GM12865 (cell line): ENCODE measurements at regions not wholly inside any gene's neighbourhood (a gene's known extent, or its start where the extent isn't known, plus 50 kb on each side); places are given as distances from the start of the nearest gene placed in this dataset.

ENCODE experiments used
- DNase-seq: peaks from one replicate; pipeline ENCODE4 v3.0.0; 2010; ENCODE audit warnings: low read depth
- H3K4me3 ChIP-seq: 2 replicates; pipeline ENCODE4 v1.5.1; 2011; ENCODE audit warnings: mild to moderate bottlenecking, low read depth, low read length, control low read depth
- CTCF ChIP-seq: IDR thresholded peaks from 2 replicates; pipeline ENCODE4 v1.5.1; 2011; ENCODE audit warnings: low read length, control low read depth, low read depth, inconsistent platforms; ENCODE audit not compliant: insufficient read depth; ENCODE audit errors: missing control alignments

- no peak overlapping the region for H3K4me3 ChIP-seq
- DNase-seq: no peak
- TF ChIP-seq CTCF: no peak
These were observed 422.2 kb downstream of the ZNF385D start for GRCh38 chr3:21328711-21329390.

GRCh38 chr3:21326704-21327475 lies 424.1 kb downstream of the ZNF385D start:
- no peak overlapping the region for H3K4me3 ChIP-seq
- no peak for DNase-seq
- TF ChIP-seq CTCF: no peak

- H3K4me3 ChIP-seq: no peak overlapping the region
- no peak for DNase-seq
- no peak for TF ChIP-seq CTCF
These were observed 436.3 kb downstream of the ZNF385D start for GRCh38 chr3:21314688-21315087.

DNA sequence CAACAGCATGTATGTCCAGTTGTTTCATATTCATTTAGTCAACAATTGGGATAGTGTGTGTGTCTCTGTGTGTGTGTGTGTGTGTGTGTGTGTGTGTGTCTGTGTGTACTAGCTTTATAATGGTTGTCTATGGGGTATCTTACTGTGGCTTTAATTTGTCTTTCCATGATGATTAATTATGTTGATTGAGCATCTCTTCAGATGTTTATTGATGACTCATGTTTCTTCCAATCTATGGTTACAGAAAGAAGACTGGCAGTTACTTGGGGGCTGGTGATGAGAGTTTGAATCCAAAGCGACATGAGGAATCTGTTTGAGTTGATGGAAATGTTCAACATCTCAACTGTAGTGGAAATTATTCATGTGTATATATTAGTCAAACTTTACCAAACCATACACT lies 440.1 kb downstream of the ZNF385D start:
- no peak for DNase-seq
- no peak for TF ChIP-seq CTCF
- no peak overlapping the region for H3K4me3 ChIP-seq

- no peak for DNase-seq
- H3K4me3 ChIP-seq: no peak overlapping the region
- TF ChIP-seq CTCF: no peak
These were observed 440.8 kb downstream of the ZNF385D start for GRCh38 chr3:21310161-21310560.

- H3K4me3 ChIP-seq: no peak overlapping the region
- no peak for TF ChIP-seq CTCF
- no peak for DNase-seq
These were observed 453.7 kb downstream of the ZNF385D start for GRCh38 chr3:21297304-21297703.
